ENCODE measurements at regions not wholly inside any gene's neighbourhood (a gene's known extent, or its start where the extent isn't known, plus 50 kb on each side); places are given as distances from the start of the nearest gene placed in this dataset.

DNA sequence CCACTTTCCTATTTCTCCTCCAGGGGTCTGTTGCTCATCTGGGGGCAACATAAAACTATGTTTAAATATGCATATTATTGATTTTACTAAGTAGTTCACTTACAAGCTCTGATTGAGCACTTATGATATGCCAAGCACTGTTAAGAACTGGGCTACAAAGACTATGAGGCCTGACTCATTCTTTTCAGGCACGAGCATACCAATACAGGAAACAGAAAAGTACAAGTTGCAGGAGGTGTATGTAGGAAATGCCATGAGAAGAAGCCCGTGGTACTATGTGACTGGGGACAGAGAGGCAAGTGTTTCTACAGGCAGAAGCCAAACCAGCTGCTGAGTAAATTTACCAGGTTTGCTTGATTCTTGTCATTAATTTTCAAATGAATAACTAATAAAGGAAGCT, 120.4 kb upstream of the PTGFR start:
- no peak for DNase-seq

DNA sequence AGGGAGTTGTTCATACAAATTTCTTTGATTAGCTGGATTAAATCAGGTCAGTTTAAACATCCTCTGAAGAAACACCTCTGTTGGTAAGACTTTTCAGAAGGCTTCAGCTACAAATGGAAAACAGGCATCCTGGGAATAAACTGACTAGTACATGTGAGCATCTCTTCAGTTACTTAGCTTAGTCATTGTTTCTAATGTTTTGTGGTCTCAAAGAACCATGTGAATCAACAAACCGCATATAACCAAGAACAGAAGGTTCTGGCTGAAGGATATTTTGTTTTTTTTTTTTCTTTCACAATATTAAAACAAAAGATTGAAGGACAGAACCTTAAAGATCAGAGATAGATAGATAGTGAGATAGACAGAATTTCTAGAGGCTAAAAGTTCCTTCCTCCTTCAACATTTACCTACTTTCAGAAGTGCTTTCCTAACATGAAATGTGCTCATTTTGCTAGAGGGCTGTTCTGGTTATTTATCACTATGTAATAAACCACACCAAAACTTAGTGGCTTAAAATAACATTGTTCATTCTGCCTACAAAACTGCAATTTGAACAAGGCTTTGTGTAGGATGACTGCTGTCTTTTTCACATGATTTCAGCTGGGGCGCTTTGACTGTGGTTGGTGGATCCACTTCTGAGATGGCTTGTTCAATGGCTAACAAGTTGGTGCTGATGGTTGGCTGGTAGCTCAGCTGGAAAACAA, 119.8 kb upstream of the PTGFR start:
- Histone ChIP-seq H3K36me3 (no peaks in the 10 kb centered on the region), H3K27ac (no peak overlapping the region), H3K9me3 (no peaks in the 10 kb centered on the region), H3K4me3 (no peak overlapping the region), H3K4me1 (no peaks in the 10 kb centered on the region), H3K27me3 (replicated peaks in 1 of 7) (no peaks in the 10 kb centered on the region)
- TF ChIP-seq, protein P1, sequence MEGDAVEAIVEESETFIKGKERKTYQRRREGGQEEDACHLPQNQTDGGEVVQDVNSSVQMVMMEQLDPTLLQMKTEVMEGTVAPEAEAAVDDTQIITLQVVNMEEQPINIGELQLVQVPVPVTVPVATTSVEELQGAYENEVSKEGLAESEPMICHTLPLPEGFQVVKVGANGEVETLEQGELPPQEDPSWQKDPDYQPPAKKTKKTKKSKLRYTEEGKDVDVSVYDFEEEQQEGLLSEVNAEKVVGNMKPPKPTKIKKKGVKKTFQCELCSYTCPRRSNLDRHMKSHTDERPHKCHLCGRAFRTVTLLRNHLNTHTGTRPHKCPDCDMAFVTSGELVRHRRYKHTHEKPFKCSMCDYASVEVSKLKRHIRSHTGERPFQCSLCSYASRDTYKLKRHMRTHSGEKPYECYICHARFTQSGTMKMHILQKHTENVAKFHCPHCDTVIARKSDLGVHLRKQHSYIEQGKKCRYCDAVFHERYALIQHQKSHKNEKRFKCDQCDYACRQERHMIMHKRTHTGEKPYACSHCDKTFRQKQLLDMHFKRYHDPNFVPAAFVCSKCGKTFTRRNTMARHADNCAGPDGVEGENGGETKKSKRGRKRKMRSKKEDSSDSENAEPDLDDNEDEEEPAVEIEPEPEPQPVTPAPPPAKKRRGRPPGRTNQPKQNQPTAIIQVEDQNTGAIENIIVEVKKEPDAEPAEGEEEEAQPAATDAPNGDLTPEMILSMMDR (IDR thresholded peaks at IDR 0.05 in 8 of 11, conservative IDR thresholded peaks at IDR 0.05 in 3 of 11): no peak
- TF ChIP-seq POLR2AphosphoS5 (IDR thresholded peaks at IDR 0.05): no peak
- no peak for TF ChIP-seq POLR2A (IDR thresholded peaks at IDR 0.05)
- 40 to 90% (median 60%) methylated on average over 2 of the region's 2 CpGs for WGBS, 5 donors
- intact Hi-C loops (cut with DNase I; ENCODE audit: low total_unique reads): no loop called here
- no peak for DNase-seq

More for the DNA sequence above, 120.4 kb upstream of the PTGFR start:
- Histone ChIP-seq H3K27me3 (replicated peaks in 1 of 7) (no peaks in the 10 kb centered on the region), H3K9me3 (no peaks in the 10 kb centered on the region), H3K4me1 (no peaks in the 10 kb centered on the region), H3K36me3 (no peaks in the 10 kb centered on the region), H3K4me3 (no peak overlapping the region), H3K27ac (no peak overlapping the region)
- intact Hi-C loops (cut with DNase I; ENCODE audit: low total_unique reads): no loop called here
- WGBS, 5 donors: 2 to 23% (median 13%) methylated on average over 2 of the region's 2 CpGs
- TF ChIP-seq, protein P1 (IDR thresholded peaks at IDR 0.05 in 8 of 11, conservative IDR thresholded peaks at IDR 0.05 in 3 of 11): no peak
- no peak for TF ChIP-seq POLR2A (IDR thresholded peaks at IDR 0.05)
- TF ChIP-seq POLR2AphosphoS5 (IDR thresholded peaks at IDR 0.05): no peak

DNA sequence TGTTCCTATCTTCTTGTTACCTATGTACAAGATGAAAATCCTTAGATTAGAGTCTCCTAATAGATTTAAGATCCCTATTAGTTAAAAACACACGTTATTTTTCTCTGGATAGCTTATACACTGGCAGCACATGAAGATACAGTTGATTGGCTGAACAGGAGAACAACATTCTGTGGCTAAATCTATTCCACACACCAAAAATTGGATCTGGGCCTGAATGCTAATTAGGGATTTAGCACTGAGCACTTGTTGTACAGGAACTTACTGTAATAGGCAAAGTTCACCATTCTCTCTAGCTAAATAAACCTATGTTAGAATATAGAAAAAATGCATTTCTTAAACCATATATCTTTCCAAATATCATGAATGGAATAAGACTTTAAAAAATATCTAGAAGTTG, 117.1 kb upstream of the PTGFR start:
- no peak overlapping the region for H3K27ac ChIP-seq
- H3K4me3 ChIP-seq: no peak overlapping the region
- no peaks in the 10 kb centered on the region for H3K4me1 ChIP-seq
- 40 to 58% (median 56%) methylated on average over 1 of the region's 1 CpG for WGBS, 5 donors
- no peaks in the 10 kb centered on the region for H3K27me3 ChIP-seq (replicated peaks in 1 of 7)
- no peaks in the 10 kb centered on the region for H3K36me3 ChIP-seq
- no peak for DNase-seq
- intact Hi-C loops (cut with DNase I; ENCODE audit: low total_unique reads): no loop called here
- H3K9me3 ChIP-seq: no peaks in the 10 kb centered on the region
- TF ChIP-seq, protein P1 (IDR thresholded peaks at IDR 0.05 in 8 of 11, conservative IDR thresholded peaks at IDR 0.05 in 3 of 11): no peak
- TF ChIP-seq POLR2AphosphoS5 (IDR thresholded peaks at IDR 0.05) (no peak), POLR2A (IDR thresholded peaks at IDR 0.05) (no peak)

DNA sequence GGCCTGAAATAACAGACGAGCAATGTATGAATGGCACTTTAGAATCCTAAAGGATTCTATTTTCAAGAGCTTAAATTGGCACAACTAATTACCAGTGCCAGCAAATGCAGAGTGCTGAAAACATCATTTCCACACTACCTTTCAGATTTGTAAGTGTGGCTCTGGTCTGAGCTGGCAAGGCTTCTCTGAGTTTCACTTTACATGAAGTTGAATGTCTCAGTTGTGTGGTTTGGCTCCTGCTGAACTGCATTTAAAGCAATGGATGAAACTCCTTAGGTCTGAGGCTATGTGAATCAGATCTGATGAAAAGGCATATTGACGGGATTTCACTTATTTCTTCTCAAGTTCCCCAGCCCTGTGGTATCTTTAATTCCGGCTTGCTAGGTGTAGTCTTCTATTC, 114.8 kb upstream of the PTGFR start:
- intact Hi-C loops (cut with DNase I; ENCODE audit: low total_unique reads): no loop called here
- H3K4me3 ChIP-seq: no peak overlapping the region
- TF ChIP-seq POLR2A (IDR thresholded peaks at IDR 0.05) (no peak), POLR2AphosphoS5 (IDR thresholded peaks at IDR 0.05) (no peak)
- TF ChIP-seq, protein P1 (IDR thresholded peaks at IDR 0.05 in 8 of 11, conservative IDR thresholded peaks at IDR 0.05 in 3 of 11): no peak
- no peak for DNase-seq
- no peaks in the 10 kb centered on the region for H3K4me1 ChIP-seq
- no peaks in the 10 kb centered on the region for H3K36me3 ChIP-seq
- H3K27me3 ChIP-seq (replicated peaks in 1 of 7): no peaks in the 10 kb centered on the region
- H3K27ac ChIP-seq: no peak overlapping the region
- 77 to 89% (median 84%) methylated on average over 3 of the region's 3 CpGs for WGBS, 5 donors
- no peaks in the 10 kb centered on the region for H3K9me3 ChIP-seq

All from spleen (tissue), 11 donors.